HUES6 (cell line): ENCODE measurements at regions not wholly inside any gene's neighbourhood (a gene's known extent, or its start where the extent isn't known, plus 50 kb on each side); places are given as distances from the start of the nearest gene placed in this dataset.

Experiments
- H3K27ac ChIP-seq: 2 replicates; pipeline ENCODE4 v1.7.0; 2013; ENCODE audit warnings: low read depth, mild to moderate bottlenecking, low read length, inconsistent platforms
- H3K27me3 ChIP-seq: 2 replicates; pipeline ENCODE4 v1.6.1; 2013; ENCODE audit warnings: low read length; ENCODE audit not compliant: control insufficient read depth, insufficient read depth
- H3K36me3 ChIP-seq: 2 replicates; pipeline ENCODE4 v1.6.1; 2013; ENCODE audit warnings: low read length; ENCODE audit not compliant: control insufficient read depth, insufficient read depth
- H3K4me1 ChIP-seq: 2 replicates; pipeline ENCODE4 v1.6.1; 2013; ENCODE audit warnings: low read length; ENCODE audit not compliant: control insufficient read depth, insufficient read depth
- H3K4me3 ChIP-seq: 2 replicates; pipeline ENCODE4 v1.5.1; 2013; ENCODE audit warnings: low read depth, low read length
- H3K9ac ChIP-seq: one replicate; pipeline ENCODE4 v1.6.1; 2013; ENCODE audit warnings: mild to moderate bottlenecking, low read length
- H3K9me3 ChIP-seq: 2 replicates; pipeline ENCODE4 v1.6.1; 2013; ENCODE audit warnings: low read depth, low read length; ENCODE audit not compliant: control insufficient read depth, insufficient read depth

GRCh38 chr4:181753207-181753606, 490.0 kb upstream of the TENM3 start:
- Histone ChIP-seq H3K36me3 (no peaks in the 10 kb centered on the region), H3K4me3 (no peak overlapping the region), H3K27ac (no peak overlapping the region), H3K27me3 (no peaks in the 10 kb centered on the region), H3K9ac (no peak overlapping the region), H3K9me3 (no peaks in the 10 kb centered on the region), H3K4me1 (peaks cover 10% of the 10 kb centered on the region)

DNA sequence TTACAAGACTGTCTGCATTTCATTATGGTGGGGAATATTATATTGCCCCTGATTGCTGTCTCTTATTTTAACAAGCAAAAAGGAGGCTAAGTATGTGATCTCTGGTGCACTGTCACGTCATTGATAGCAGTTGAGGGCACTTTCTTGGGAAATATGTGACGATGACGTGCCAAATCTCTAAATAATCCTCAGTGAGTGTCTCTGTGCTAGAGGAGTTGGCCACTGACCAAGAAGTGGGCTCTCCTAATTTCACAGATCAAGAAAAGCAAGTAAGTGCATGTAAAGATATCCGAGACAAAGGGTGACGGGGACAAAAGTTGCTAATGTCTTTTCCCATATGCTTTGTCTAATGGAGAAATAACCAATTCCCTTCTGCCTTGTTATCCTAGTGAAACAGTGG, 487.4 kb upstream of the TENM3 start:
- Histone ChIP-seq H3K36me3 (no peaks in the 10 kb centered on the region), H3K27me3 (no peaks in the 10 kb centered on the region), H3K9ac (no peak overlapping the region), H3K4me1 (peaks cover 10% of the 10 kb centered on the region), H3K27ac (no peak overlapping the region), H3K4me3 (no peak overlapping the region), H3K9me3 (no peaks in the 10 kb centered on the region)

GRCh38 chr4:181756451-181757095, 486.6 kb upstream of the TENM3 start:
- no peaks in the 10 kb centered on the region for H3K36me3 ChIP-seq
- no peak overlapping the region for H3K9ac ChIP-seq
- H3K27ac ChIP-seq, result no peak overlapping the region
- peaks cover 10% of the 10 kb centered on the region for H3K4me1 ChIP-seq
- H3K9me3 ChIP-seq, result no peaks in the 10 kb centered on the region
- H3K27me3 ChIP-seq, result no peaks in the 10 kb centered on the region
- H3K4me3 ChIP-seq, result no peak overlapping the region

- H3K9ac ChIP-seq, result no peak overlapping the region
- no peaks in the 10 kb centered on the region for H3K9me3 ChIP-seq
- H3K36me3 ChIP-seq, result no peaks in the 10 kb centered on the region
- H3K4me1 ChIP-seq, result peaks cover 10% of the 10 kb centered on the region
- no peaks in the 10 kb centered on the region for H3K27me3 ChIP-seq
- H3K4me3 ChIP-seq, result no peak overlapping the region
- no peak overlapping the region for H3K27ac ChIP-seq
Observed at GRCh38 chr4:181757098-181757497, 486.1 kb upstream of the TENM3 start.

DNA sequence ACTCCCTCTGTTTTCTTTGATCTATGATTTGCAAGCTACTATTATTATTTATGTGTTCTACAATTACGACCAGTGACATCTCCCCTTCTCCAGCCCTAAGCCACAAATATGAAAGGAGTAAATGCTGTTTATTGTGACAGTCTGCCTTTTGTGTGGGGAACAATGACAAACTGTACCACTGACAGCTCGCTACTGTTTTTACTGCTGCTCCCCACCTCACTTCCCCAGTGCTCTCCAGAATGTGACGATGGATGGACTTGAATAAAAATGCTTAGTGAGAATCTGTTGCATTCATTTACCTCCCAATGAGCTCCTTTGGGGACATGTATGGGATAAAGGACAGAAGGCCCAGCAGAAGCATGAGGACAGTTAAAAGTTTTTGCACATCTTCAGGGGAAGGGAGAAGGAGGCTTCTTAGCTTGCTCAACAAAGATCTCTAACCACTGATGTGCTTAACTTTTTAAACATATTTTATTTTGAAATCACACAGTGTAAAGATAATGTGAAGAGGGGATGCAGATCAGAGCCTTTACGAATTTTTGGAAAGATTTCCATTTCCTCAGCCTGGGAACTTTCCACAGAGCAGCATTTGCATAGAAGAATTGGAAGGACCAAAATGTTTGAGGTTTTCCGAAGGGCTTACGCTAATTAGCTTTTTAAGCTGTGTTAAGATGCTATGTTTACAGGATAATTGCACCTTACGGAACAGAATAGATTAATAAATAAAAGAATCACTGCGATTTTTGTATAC, 485.1 kb upstream of the TENM3 start:
- H3K36me3 ChIP-seq, result no peaks in the 10 kb centered on the region
- H3K9me3 ChIP-seq, result no peaks in the 10 kb centered on the region
- H3K9ac ChIP-seq, result no peak overlapping the region
- H3K27me3 ChIP-seq, result no peaks in the 10 kb centered on the region
- H3K27ac ChIP-seq, result no peak overlapping the region
- H3K4me3 ChIP-seq, result no peak overlapping the region
- H3K4me1 ChIP-seq, result peaks cover 10% of the 10 kb centered on the region

- Histone ChIP-seq H3K9me3 (no peaks in the 10 kb centered on the region), H3K36me3 (no peaks in the 10 kb centered on the region), H3K27ac (no peak overlapping the region), H3K9ac (no peak overlapping the region), H3K27me3 (no peaks in the 10 kb centered on the region), H3K4me3 (no peak overlapping the region), H3K4me1 (peaks cover 10% of the 10 kb centered on the region)
Observed at GRCh38 chr4:181760560-181760959, 482.6 kb upstream of the TENM3 start.

DNA sequence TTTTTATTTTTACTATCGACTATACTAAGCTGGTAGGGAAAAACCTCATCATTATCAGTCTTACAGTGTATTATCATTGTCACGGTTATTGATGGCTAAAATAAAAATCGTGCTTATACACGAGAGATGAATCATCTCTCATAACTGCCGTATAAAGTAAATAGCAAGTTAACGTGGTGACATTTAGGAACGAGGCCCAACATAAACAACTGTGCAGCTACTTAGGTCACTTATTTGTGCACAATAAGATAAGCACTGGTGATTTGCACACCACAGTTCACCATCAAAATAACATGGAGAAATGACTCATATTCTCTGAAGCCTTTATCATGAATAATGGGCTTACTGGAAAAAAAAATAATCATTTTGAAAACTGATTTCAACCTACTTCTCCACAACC, 482.0 kb upstream of the TENM3 start:
- no peak overlapping the region for H3K9ac ChIP-seq
- no peak overlapping the region for H3K4me3 ChIP-seq
- no peaks in the 10 kb centered on the region for H3K9me3 ChIP-seq
- H3K27me3 ChIP-seq, result no peaks in the 10 kb centered on the region
- peaks cover 10% of the 10 kb centered on the region for H3K4me1 ChIP-seq
- H3K36me3 ChIP-seq, result no peaks in the 10 kb centered on the region
- no peak overlapping the region for H3K27ac ChIP-seq

DNA sequence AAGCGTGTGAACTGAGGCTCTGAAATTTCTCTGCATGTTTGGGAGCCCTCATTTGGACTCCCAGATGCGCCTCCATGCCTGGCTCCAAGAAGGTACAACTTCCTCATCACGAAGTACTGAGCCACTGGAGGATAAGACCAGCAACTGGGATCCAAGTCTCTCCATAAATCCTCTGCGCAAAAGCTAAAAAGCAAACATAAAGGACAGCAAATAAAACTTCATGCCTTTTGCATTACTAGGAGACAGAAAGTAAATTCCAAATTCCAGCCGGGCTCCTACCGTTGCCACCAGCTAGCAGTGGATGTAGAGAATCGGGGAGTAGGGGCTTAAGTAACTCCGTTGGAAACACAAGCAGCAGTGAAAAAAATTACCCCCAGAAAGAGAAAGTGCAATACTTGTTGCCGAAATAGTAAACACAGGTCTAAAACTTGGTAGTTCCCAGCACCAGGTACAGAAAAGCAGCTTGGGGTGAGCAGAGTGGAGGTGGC, 477.1 kb upstream of the TENM3 start:
- Histone ChIP-seq H3K27ac (no peak overlapping the region), H3K36me3 (no peaks in the 10 kb centered on the region), H3K9ac (no peak overlapping the region), H3K9me3 (no peaks in the 10 kb centered on the region), H3K4me3 (no peak overlapping the region), H3K4me1 (no peaks in the 10 kb centered on the region), H3K27me3 (no peaks in the 10 kb centered on the region)

- H3K9me3 ChIP-seq, result no peaks in the 10 kb centered on the region
- no peak overlapping the region for H3K27ac ChIP-seq
- H3K9ac ChIP-seq, result no peak overlapping the region
- no peaks in the 10 kb centered on the region for H3K4me1 ChIP-seq
- no peaks in the 10 kb centered on the region for H3K36me3 ChIP-seq
- no peaks in the 10 kb centered on the region for H3K27me3 ChIP-seq
- H3K4me3 ChIP-seq, result no peak overlapping the region
Observed at GRCh38 chr4:181770971-181771370, 472.2 kb upstream of the TENM3 start.

DNA sequence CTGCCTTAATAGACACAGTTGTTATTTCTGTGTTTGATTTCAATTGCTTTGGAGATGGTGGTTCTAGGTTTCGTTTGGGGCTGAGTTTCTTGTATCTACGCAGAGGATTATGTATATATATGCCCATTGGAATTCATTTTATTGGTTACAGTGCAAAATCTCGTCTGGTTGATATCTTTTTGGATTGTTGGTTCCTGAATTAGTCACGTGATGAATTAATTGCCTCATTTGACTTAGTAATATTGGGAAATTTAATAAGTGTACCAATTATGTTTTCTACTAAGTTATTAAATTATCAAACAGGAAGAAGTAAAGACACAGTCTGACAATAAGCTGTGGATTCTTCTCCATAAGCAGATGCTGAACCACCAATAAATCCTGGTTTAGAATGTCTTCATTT, 467.9 kb upstream of the TENM3 start:
- no peak overlapping the region for H3K27ac ChIP-seq
- H3K4me3 ChIP-seq, result no peak overlapping the region
- no peaks in the 10 kb centered on the region for H3K9me3 ChIP-seq
- H3K27me3 ChIP-seq, result no peaks in the 10 kb centered on the region
- no peaks in the 10 kb centered on the region for H3K4me1 ChIP-seq
- no peaks in the 10 kb centered on the region for H3K36me3 ChIP-seq
- no peak overlapping the region for H3K9ac ChIP-seq

- Histone ChIP-seq H3K9me3 (no peaks in the 10 kb centered on the region), H3K4me1 (no peaks in the 10 kb centered on the region), H3K4me3 (no peak overlapping the region), H3K36me3 (no peaks in the 10 kb centered on the region), H3K27ac (no peak overlapping the region), H3K27me3 (no peaks in the 10 kb centered on the region), H3K9ac (no peak overlapping the region)
Observed at GRCh38 chr4:181776264-181777054, 466.7 kb upstream of the TENM3 start.
